ENCODE measurements at regions not wholly inside any gene's neighbourhood (a gene's known extent, or its start where the extent isn't known, plus 50 kb on each side); places are given as distances from the start of the nearest gene placed in this dataset.

DNA sequence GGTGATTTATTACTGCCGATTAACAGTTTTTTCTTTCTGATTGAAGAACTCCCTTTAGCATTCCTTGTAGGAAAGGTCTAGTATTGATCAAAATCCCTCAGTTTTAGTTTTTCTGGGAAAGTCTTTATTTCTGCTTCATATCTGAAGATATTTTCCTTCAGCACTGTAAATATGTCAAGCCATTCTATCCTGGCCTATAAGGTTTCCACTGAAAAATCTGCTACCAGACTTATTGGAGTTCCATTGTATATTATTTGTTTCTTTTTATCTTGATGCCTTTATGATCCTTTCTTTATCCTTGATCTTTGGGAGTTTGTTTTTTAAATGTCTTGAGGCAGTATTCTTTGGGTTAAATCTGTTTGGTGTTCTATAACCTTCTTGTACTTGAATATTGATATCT, 55.0 kb upstream of the TMTC1 start:
- no peak for TF ChIP-seq POLR2AphosphoS5 (IDR thresholded peaks at IDR 0.05)
- TF ChIP-seq, protein P1, sequence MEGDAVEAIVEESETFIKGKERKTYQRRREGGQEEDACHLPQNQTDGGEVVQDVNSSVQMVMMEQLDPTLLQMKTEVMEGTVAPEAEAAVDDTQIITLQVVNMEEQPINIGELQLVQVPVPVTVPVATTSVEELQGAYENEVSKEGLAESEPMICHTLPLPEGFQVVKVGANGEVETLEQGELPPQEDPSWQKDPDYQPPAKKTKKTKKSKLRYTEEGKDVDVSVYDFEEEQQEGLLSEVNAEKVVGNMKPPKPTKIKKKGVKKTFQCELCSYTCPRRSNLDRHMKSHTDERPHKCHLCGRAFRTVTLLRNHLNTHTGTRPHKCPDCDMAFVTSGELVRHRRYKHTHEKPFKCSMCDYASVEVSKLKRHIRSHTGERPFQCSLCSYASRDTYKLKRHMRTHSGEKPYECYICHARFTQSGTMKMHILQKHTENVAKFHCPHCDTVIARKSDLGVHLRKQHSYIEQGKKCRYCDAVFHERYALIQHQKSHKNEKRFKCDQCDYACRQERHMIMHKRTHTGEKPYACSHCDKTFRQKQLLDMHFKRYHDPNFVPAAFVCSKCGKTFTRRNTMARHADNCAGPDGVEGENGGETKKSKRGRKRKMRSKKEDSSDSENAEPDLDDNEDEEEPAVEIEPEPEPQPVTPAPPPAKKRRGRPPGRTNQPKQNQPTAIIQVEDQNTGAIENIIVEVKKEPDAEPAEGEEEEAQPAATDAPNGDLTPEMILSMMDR (IDR thresholded peaks at IDR 0.05), result no peak
- TF ChIP-seq EP300 (IDR thresholded peaks at IDR 0.05), result no peak
- TF ChIP-seq POLR2A (IDR thresholded peaks at IDR 0.05), result no peak

Data from gastroesophageal sphincter (tissue), 3 donors.